Psoas muscle (tissue), 7 donors: ENCODE measurements at regions not wholly inside any gene's neighbourhood (a gene's known extent, or its start where the extent isn't known, plus 50 kb on each side); places are given as distances from the start of the nearest gene placed in this dataset.

Experiments used
- ATAC-seq, 4 donors: fragments of 200-7000 bp; cut with Tn5 transposase; one replicate each; pipeline ENCODE4 v1.9.1; 2020; ENCODE audit warnings: moderate library complexity in 3 of 4, mild to moderate bottlenecking in 2 of 4
- DNase-seq, 2 donors: peaks; one replicate each; pipeline ENCODE4 v3.0.0-alpha.2; 2020
- H3K27ac ChIP-seq: fragments of 200-600 bp; one replicate; pipeline ENCODE4 v1.8.0; 2022
- H3K27me3 ChIP-seq, 3 donors: fragments of 200-600 bp in 1 of 3; one replicate each; pipeline versions ENCODE4 v1.6.1 to v1.8.0; 2013 to 2022; ENCODE audit warnings: low read length in 2 of 3, mild to moderate bottlenecking in 2 of 3, moderate library complexity in 1 of 3; ENCODE audit not compliant: insufficient read depth in 3 of 3
- H3K36me3 ChIP-seq, 2 donors: fragments of 200-600 bp in 1 of 2; one replicate each; pipeline versions ENCODE4 v1.6.1 to v1.8.0; 2013 to 2022; ENCODE audit warnings: low read depth in 1 of 2, mild to moderate bottlenecking in 1 of 2, moderate library complexity in 1 of 2; ENCODE audit not compliant: insufficient read depth in 1 of 2
- H3K4me1 ChIP-seq: fragments of 200-600 bp; one replicate; pipeline ENCODE4 v1.8.0; 2022
- H3K4me3 ChIP-seq: fragments of 200-600 bp; one replicate; pipeline ENCODE4 v1.8.0; 2022; ENCODE audit warnings: mild to moderate bottlenecking
- H3K9me3 ChIP-seq: fragments of 200-600 bp; one replicate; pipeline ENCODE4 v1.8.0; 2022
- WGBS, 3 donors: extraction: QIAGEN DNeasy Blood & Tissue Kit; methylation state at CpG; one replicate each; pipeline versions ENCODE4 v1.1.6 to v1.1.7; 2013; 5-methylcytosine and 5-hydroxymethylcytosine counted together
- intact Hi-C, 2 donors: fragments of 100-400 bp; cut with DNase I; formaldehyde crosslinking; loops; one replicate each; pipeline versions ENCODE4 v1.11.0 to v1.14.2; 2022
- TF ChIP-seq, protein P1 (sequence below): fragments of 200-600 bp; IDR thresholded peaks from one replicate; pipeline ENCODE4 v1.8.0; 2022; ENCODE audit warnings: antibody characterized with exemption
- donor health status: healthy with polysubstance abuse.
- donor health status: DM: no; HTN: no; CAD: no; lungs with moderate emphysema.
- donor health status: Bipolar disorder and iron deficiency.
- donor health status: healthy.
- donor health status: DM: yes; HTN: yes; CAD: no.
- donor health status: DM: no; HTN: no; CAD: no.
- donor health status: DM: yes; HTN: yes; CAD: no.

DNA sequence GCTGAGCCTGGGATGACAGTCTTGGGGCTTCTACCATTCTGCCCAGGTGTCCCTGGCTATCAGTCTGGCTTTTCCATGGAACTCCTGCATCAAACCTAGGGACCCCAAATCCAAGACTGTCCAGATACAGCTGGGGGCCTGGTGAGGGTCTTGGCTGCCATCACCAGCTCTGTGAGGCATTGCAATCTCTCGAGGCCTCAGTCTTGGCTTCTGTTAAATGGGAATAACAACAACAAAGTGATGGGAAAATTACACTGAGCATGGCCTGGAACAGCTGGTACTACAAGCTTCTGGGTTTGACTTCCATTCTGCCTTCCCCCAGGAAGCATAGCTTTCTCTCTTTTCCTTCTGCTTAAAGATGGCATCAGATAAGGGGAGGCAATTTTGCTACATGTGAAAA, 50.0 kb upstream of the LCTL start:
- Histone ChIP-seq H3K36me3 (no peaks in the 10 kb centered on the region), H3K4me3 (no peak overlapping the region), H3K27me3 (peaks cover 0 to 3% (median 2%) of the 10 kb centered on the region in 3 donors), H3K9me3 (no peaks in the 10 kb centered on the region), H3K27ac (no peak overlapping the region), H3K4me1 (no peaks in the 10 kb centered on the region)
- TF ChIP-seq, protein P1, sequence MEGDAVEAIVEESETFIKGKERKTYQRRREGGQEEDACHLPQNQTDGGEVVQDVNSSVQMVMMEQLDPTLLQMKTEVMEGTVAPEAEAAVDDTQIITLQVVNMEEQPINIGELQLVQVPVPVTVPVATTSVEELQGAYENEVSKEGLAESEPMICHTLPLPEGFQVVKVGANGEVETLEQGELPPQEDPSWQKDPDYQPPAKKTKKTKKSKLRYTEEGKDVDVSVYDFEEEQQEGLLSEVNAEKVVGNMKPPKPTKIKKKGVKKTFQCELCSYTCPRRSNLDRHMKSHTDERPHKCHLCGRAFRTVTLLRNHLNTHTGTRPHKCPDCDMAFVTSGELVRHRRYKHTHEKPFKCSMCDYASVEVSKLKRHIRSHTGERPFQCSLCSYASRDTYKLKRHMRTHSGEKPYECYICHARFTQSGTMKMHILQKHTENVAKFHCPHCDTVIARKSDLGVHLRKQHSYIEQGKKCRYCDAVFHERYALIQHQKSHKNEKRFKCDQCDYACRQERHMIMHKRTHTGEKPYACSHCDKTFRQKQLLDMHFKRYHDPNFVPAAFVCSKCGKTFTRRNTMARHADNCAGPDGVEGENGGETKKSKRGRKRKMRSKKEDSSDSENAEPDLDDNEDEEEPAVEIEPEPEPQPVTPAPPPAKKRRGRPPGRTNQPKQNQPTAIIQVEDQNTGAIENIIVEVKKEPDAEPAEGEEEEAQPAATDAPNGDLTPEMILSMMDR = no peak
- DNase-seq = no peak
- no peak for ATAC-seq
- intact Hi-C loops = loop anchor here in 1 of 2 donors (5.0 kb wide), 2 partner anchors 81 to 236 kb away; no protein-coding TSS in a partner anchor
- WGBS, 3 donors = 80 to 90% (median 84%) methylated on average over 1 of the region's 1 CpG

DNA sequence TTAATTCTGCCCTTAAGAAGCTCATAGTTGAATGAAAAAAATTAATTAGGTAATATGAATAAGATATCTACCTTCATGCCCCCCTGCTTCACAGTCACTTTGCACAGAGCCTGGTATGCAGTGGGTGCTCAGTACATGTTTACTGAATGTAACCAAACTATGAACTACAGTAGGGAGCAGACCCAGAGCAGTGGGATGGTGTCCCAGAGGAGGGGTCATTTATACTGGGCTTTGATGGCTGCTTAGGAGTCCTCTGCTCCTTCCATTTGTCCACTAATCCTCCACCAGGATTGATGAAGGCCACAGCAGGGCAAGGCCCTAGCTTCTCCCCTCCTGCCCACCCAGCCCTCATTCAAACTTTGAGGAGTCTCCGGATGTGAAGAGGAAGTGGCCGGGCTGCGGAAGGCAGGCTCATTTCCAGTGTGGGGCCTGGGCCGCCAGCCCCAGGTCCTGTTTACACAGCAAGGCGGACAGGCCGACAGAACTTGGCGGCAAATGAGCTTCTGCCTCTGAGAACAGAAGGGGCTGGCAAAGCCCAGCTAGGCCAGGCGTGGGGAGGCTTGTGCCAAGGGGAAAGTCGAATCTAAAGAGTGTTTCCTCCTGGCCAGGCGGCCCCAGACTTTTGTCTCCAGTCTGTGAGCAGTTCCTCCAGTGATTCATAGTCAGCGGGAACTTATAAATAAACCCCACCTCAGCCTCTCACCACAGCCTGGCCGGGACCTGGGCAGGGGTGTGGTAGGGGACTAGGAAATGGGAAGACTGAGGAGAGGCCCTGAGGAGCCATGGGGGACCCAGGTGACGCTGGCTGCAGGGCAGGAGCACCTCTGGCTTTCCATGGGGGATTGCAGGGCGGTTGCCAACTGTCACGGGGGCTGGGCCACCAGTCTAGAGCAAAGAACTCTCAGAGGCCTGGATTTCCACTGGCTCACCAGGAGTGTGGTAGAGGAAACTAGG, 51.6 kb upstream of the LCTL start:
- intact Hi-C loops = loop anchor here (2.0 to 5.0 kb wide), 3 partner anchors 80 to 235 kb away; no protein-coding TSS in a partner anchor
- 61 to 78% (median 69%) methylated on average over 15 of the region's 15 CpGs for WGBS, 3 donors
- no peak overlapping the region for H3K4me3 ChIP-seq
- DNase-seq = peak; percentile 61 to 69
- TF ChIP-seq, protein P1 = no peak
- peak; percentile 48 to 51 (median 50) for ATAC-seq
- peaks cover 0 to 17% (median 5%) of the 10 kb centered on the region in 3 donors for H3K27me3 ChIP-seq
- H3K27ac ChIP-seq = peak overlapping the region; percentile 69
- H3K4me1 ChIP-seq = peaks cover 7% of the 10 kb centered on the region
- no peaks in the 10 kb centered on the region for H3K9me3 ChIP-seq
- no peaks in the 10 kb centered on the region for H3K36me3 ChIP-seq

DNA sequence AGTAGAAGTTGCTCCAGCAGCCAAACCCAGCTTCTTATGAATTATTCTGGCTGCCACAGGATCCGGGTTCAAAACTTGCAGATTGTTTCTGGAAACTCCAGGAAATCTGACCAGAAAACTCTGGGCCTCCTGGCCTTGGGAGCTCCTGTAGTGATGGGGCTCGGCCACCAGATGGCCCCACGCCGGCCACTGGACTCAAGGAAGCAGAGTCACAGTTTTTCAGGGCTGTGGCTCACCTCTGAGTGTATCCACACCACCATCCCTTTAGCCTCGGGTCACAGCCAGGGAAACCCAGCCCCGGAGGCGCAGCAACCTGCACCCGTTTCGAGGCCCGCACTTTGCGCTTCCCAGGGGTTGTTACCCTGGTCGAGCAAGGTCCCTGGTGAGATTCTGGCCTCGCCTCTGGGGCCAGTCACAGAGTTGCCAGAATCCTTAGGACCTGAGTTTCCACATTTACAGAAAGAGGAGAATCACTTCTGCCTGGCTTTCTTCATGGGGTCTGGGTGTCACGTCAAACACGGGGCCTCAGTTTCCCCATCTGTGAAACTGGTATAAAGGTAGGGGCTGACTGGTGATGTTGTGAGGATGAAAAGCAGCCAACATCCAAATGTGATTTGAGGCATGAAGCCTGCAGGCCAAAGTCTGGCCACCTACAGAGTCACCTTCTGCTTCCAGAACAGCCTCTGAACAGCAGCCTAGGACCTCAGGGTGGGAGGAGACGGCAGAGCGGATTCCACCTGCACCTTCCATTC, 53.5 kb upstream of the LCTL start:
- DNase-seq (peak; percentile 76 to 85), ATAC-seq (peak; percentile 82 to 91 (median 88))
- Histone ChIP-seq H3K9me3 (no peaks in the 10 kb centered on the region), H3K4me1 (peaks cover 7% of the 10 kb centered on the region), H3K27ac (no peak overlapping the region), H3K4me3 (no peak overlapping the region), H3K27me3 (peaks cover 0 to 20% (median 6%) of the 10 kb centered on the region in 3 donors), H3K36me3 (no peaks in the 10 kb centered on the region)
- intact Hi-C loops = loop anchor here (1.0 to 5.0 kb wide), 4 partner anchors 78 to 233 kb away; no protein-coding TSS in a partner anchor
- WGBS, 3 donors = 37 to 42% (median 40%) methylated on average over 17 of the region's 17 CpGs
- TF ChIP-seq, protein P1 = peak; percentile 88

DNA sequence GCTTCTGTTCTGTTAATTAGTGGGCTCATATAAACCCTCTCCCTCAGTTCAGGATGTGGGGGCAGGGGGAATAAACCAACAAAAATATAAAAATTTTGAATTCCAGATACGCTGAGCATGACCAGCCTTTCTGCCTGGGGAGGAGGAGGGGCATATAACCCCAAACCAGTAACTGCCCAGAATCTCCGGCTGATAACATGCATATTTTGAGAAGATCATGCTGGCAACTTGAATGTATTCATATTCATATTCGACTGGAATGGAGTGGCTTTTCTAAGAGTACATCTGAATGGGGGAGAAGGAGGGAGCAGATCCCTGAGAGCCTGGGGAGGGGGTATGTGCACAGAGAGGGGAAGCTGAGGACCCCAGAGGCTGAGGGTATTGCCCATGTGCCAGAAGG, 54.5 kb upstream of the LCTL start:
- no peaks in the 10 kb centered on the region for H3K9me3 ChIP-seq
- ATAC-seq (no peak), DNase-seq (no peak)
- H3K36me3 ChIP-seq = no peaks in the 10 kb centered on the region
- H3K27me3 ChIP-seq = peaks cover 0 to 20% (median 6%) of the 10 kb centered on the region in 3 donors
- H3K4me3 ChIP-seq = no peak overlapping the region
- TF ChIP-seq, protein P1 = no peak
- peaks cover 7% of the 10 kb centered on the region for H3K4me1 ChIP-seq
- intact Hi-C loops = loop anchor here in 1 of 2 donors (5.0 kb wide), 1 partner anchor 67 kb away; no protein-coding TSS in a partner anchor
- no peak overlapping the region for H3K27ac ChIP-seq
- WGBS, 3 donors = 84 to 96% (median 92%) methylated on average over 3 of the region's 3 CpGs
